ENCODE measurements at regions not wholly inside any gene's neighbourhood (a gene's known extent, or its start where the extent isn't known, plus 50 kb on each side); places are given as distances from the start of the nearest gene placed in this dataset.

- Histone ChIP-seq H3K27me3 (ENCODE audit: control insufficient read depth, insufficient read depth, low read length) (no peaks in the 10 kb centered on the region), H3K27ac (ENCODE audit: insufficient read depth, low read length, poor library complexity, severe bottlenecking) (no peak overlapping the region), H3K9me3 (ENCODE audit: control insufficient read depth in 2 of 2, low read length in 2 of 2) (no peaks in the 10 kb centered on the region), H3K36me3 (ENCODE audit: control insufficient read depth, insufficient read depth, low read length) (no peaks in the 10 kb centered on the region), H3K4me1 (ENCODE audit: control insufficient read depth, insufficient read depth, low read length, poor library complexity, severe bottlenecking) (no peaks in the 10 kb centered on the region), H3K4me3 (ENCODE audit: low read depth, low read length) (no peak overlapping the region)
- Mint-ChIP-seq H3K27ac (no peak overlapping the region), H3K4me3 (no peak overlapping the region), H3K4me1 (no peaks in the 10 kb centered on the region), H3K36me3 (no peaks in the 10 kb centered on the region), H3K27me3 (peaks cover 8% of the 10 kb centered on the region), H3K9me3 (peaks cover 0 to 5% (median 0%) of the 10 kb centered on the region in 7 donors)
- ATAC-seq (ENCODE audit: low read depth in 2 of 2) (no peak), DNase-seq (no peak)
Observed at GRCh38 chr1:29876902-29877301, 640.6 kb downstream of the PTPRU start.

- no peak overlapping the region for H3K27ac Mint-ChIP-seq
- H3K4me3 Mint-ChIP-seq = no peak overlapping the region
- no peaks in the 10 kb centered on the region for H3K27me3 ChIP-seq (ENCODE audit: control insufficient read depth, insufficient read depth, low read length)
- no peak overlapping the region for H3K27ac ChIP-seq (ENCODE audit: insufficient read depth, low read length, poor library complexity, severe bottlenecking)
- ATAC-seq (ENCODE audit: low read depth in 2 of 2) (no peak), DNase-seq (no peak)
- H3K27me3 Mint-ChIP-seq = peaks cover 11% of the 10 kb centered on the region
- no peak overlapping the region for H3K4me3 ChIP-seq (ENCODE audit: low read depth, low read length)
- H3K36me3 ChIP-seq (ENCODE audit: control insufficient read depth, insufficient read depth, low read length) = no peaks in the 10 kb centered on the region
- H3K9me3 Mint-ChIP-seq = peaks cover 0 to 5% (median 0%) of the 10 kb centered on the region in 7 donors
- H3K4me1 Mint-ChIP-seq = no peaks in the 10 kb centered on the region
- H3K36me3 Mint-ChIP-seq = no peaks in the 10 kb centered on the region
- H3K9me3 ChIP-seq (ENCODE audit: control insufficient read depth in 2 of 2, low read length in 2 of 2) = no peaks in the 10 kb centered on the region
- H3K4me1 ChIP-seq (ENCODE audit: control insufficient read depth, insufficient read depth, low read length, poor library complexity, severe bottlenecking) = no peaks in the 10 kb centered on the region
Observed at GRCh38 chr1:29876441-29876840, 640.1 kb downstream of the PTPRU start.

- Mint-ChIP-seq H3K4me3 (no peak overlapping the region), H3K9me3 (peaks cover 0 to 5% (median 0%) of the 10 kb centered on the region in 7 donors), H3K36me3 (no peaks in the 10 kb centered on the region), H3K27me3 (peaks cover 11% of the 10 kb centered on the region), H3K27ac (no peak overlapping the region), H3K4me1 (no peaks in the 10 kb centered on the region)
- Histone ChIP-seq H3K27me3 (ENCODE audit: control insufficient read depth, insufficient read depth, low read length) (no peaks in the 10 kb centered on the region), H3K4me3 (ENCODE audit: low read depth, low read length) (no peak overlapping the region), H3K9me3 (ENCODE audit: control insufficient read depth in 2 of 2, low read length in 2 of 2) (no peaks in the 10 kb centered on the region), H3K36me3 (ENCODE audit: control insufficient read depth, insufficient read depth, low read length) (no peaks in the 10 kb centered on the region), H3K4me1 (ENCODE audit: control insufficient read depth, insufficient read depth, low read length, poor library complexity, severe bottlenecking) (no peaks in the 10 kb centered on the region), H3K27ac (ENCODE audit: insufficient read depth, low read length, poor library complexity, severe bottlenecking) (no peak overlapping the region)
- DNase-seq (no peak), ATAC-seq (ENCODE audit: low read depth in 2 of 2) (no peak)
Observed at GRCh38 chr1:29875557-29876028, 639.3 kb downstream of the PTPRU start.

GRCh38 chr1:29870621-29871020 is 634.3 kb downstream of the PTPRU start:
- peaks cover 0 to 6% (median 2%) of the 10 kb centered on the region in 7 donors for H3K9me3 Mint-ChIP-seq
- H3K4me1 Mint-ChIP-seq = no peaks in the 10 kb centered on the region
- no peak overlapping the region for H3K4me3 ChIP-seq (ENCODE audit: low read depth, low read length)
- no peaks in the 10 kb centered on the region for H3K4me1 ChIP-seq (ENCODE audit: control insufficient read depth, insufficient read depth, low read length, poor library complexity, severe bottlenecking)
- no peaks in the 10 kb centered on the region for H3K36me3 ChIP-seq (ENCODE audit: control insufficient read depth, insufficient read depth, low read length)
- no peaks in the 10 kb centered on the region for H3K27me3 ChIP-seq (ENCODE audit: control insufficient read depth, insufficient read depth, low read length)
- H3K36me3 Mint-ChIP-seq = no peaks in the 10 kb centered on the region
- ATAC-seq (ENCODE audit: low read depth in 2 of 2) = no peak
- H3K9me3 ChIP-seq (ENCODE audit: control insufficient read depth in 2 of 2, low read length in 2 of 2) = peaks cover 0 to 2% of the 10 kb centered on the region in 2 experiments
- no peak overlapping the region for H3K27ac ChIP-seq (ENCODE audit: insufficient read depth, low read length, poor library complexity, severe bottlenecking)
- peaks cover 11% of the 10 kb centered on the region for H3K27me3 Mint-ChIP-seq
- H3K4me3 Mint-ChIP-seq = no peak overlapping the region
- H3K27ac Mint-ChIP-seq = no peak overlapping the region
- no peak for DNase-seq

GRCh38 chr1:29869802-29870201 is 633.5 kb downstream of the PTPRU start:
- no peak overlapping the region for H3K27ac ChIP-seq (ENCODE audit: insufficient read depth, low read length, poor library complexity, severe bottlenecking)
- H3K27me3 Mint-ChIP-seq = peaks cover 8% of the 10 kb centered on the region
- no peaks in the 10 kb centered on the region for H3K4me1 ChIP-seq (ENCODE audit: control insufficient read depth, insufficient read depth, low read length, poor library complexity, severe bottlenecking)
- H3K9me3 ChIP-seq (ENCODE audit: control insufficient read depth in 2 of 2, low read length in 2 of 2) = peaks cover 0 to 2% of the 10 kb centered on the region in 2 experiments
- DNase-seq = no peak
- H3K27me3 ChIP-seq (ENCODE audit: control insufficient read depth, insufficient read depth, low read length) = no peaks in the 10 kb centered on the region
- no peaks in the 10 kb centered on the region for H3K36me3 ChIP-seq (ENCODE audit: control insufficient read depth, insufficient read depth, low read length)
- no peak overlapping the region for H3K4me3 Mint-ChIP-seq
- peaks cover 0 to 6% (median 2%) of the 10 kb centered on the region in 7 donors for H3K9me3 Mint-ChIP-seq
- ATAC-seq (ENCODE audit: low read depth in 2 of 2) = no peak
- no peak overlapping the region for H3K4me3 ChIP-seq (ENCODE audit: low read depth, low read length)
- H3K27ac Mint-ChIP-seq = no peak overlapping the region
- no peaks in the 10 kb centered on the region for H3K36me3 Mint-ChIP-seq
- no peaks in the 10 kb centered on the region for H3K4me1 Mint-ChIP-seq

GRCh38 chr1:29868944-29869343 is 632.6 kb downstream of the PTPRU start:
- peaks cover 0 to 2% of the 10 kb centered on the region in 2 experiments for H3K9me3 ChIP-seq (ENCODE audit: control insufficient read depth in 2 of 2, low read length in 2 of 2)
- no peaks in the 10 kb centered on the region for H3K4me1 Mint-ChIP-seq
- peaks cover 7% of the 10 kb centered on the region for H3K27me3 Mint-ChIP-seq
- no peaks in the 10 kb centered on the region for H3K4me1 ChIP-seq (ENCODE audit: control insufficient read depth, insufficient read depth, low read length, poor library complexity, severe bottlenecking)
- H3K4me3 Mint-ChIP-seq = no peak overlapping the region
- no peak overlapping the region for H3K4me3 ChIP-seq (ENCODE audit: low read depth, low read length)
- H3K36me3 Mint-ChIP-seq = no peaks in the 10 kb centered on the region
- DNase-seq (no peak), ATAC-seq (ENCODE audit: low read depth in 2 of 2) (no peak)
- H3K27me3 ChIP-seq (ENCODE audit: control insufficient read depth, insufficient read depth, low read length) = no peaks in the 10 kb centered on the region
- H3K27ac ChIP-seq (ENCODE audit: insufficient read depth, low read length, poor library complexity, severe bottlenecking) = no peak overlapping the region
- H3K9me3 Mint-ChIP-seq = peaks cover 0 to 6% (median 0%) of the 10 kb centered on the region in 7 donors
- H3K27ac Mint-ChIP-seq = no peak overlapping the region
- H3K36me3 ChIP-seq (ENCODE audit: control insufficient read depth, insufficient read depth, low read length) = no peaks in the 10 kb centered on the region

- H3K4me1 Mint-ChIP-seq = no peaks in the 10 kb centered on the region
- H3K4me3 ChIP-seq (ENCODE audit: low read depth, low read length) = no peak overlapping the region
- H3K9me3 ChIP-seq (ENCODE audit: control insufficient read depth in 2 of 2, low read length in 2 of 2) = peaks cover 0 to 2% of the 10 kb centered on the region in 2 experiments
- H3K27ac ChIP-seq (ENCODE audit: insufficient read depth, low read length, poor library complexity, severe bottlenecking) = no peak overlapping the region
- no peaks in the 10 kb centered on the region for H3K36me3 Mint-ChIP-seq
- no peak for ATAC-seq (ENCODE audit: low read depth in 2 of 2)
- H3K27ac Mint-ChIP-seq = no peak overlapping the region
- H3K4me3 Mint-ChIP-seq = no peak overlapping the region
- H3K27me3 Mint-ChIP-seq = peaks cover 7% of the 10 kb centered on the region
- H3K36me3 ChIP-seq (ENCODE audit: control insufficient read depth, insufficient read depth, low read length) = no peaks in the 10 kb centered on the region
- no peak for DNase-seq
- H3K4me1 ChIP-seq (ENCODE audit: control insufficient read depth, insufficient read depth, low read length, poor library complexity, severe bottlenecking) = no peaks in the 10 kb centered on the region
- H3K27me3 ChIP-seq (ENCODE audit: control insufficient read depth, insufficient read depth, low read length) = no peaks in the 10 kb centered on the region
- H3K9me3 Mint-ChIP-seq = peaks cover 0 to 6% (median 0%) of the 10 kb centered on the region in 7 donors
Observed at GRCh38 chr1:29868096-29868495, 631.8 kb downstream of the PTPRU start.

- H3K36me3 Mint-ChIP-seq = no peaks in the 10 kb centered on the region
- DNase-seq (no peak), ATAC-seq (ENCODE audit: low read depth in 2 of 2) (no peak)
- H3K4me3 Mint-ChIP-seq = no peak overlapping the region
- H3K4me1 ChIP-seq (ENCODE audit: control insufficient read depth, insufficient read depth, low read length, poor library complexity, severe bottlenecking) = no peaks in the 10 kb centered on the region
- no peaks in the 10 kb centered on the region for H3K4me1 Mint-ChIP-seq
- H3K27me3 Mint-ChIP-seq = no peaks in the 10 kb centered on the region
- peaks cover 0 to 16% (median 5%) of the 10 kb centered on the region in 7 donors for H3K9me3 Mint-ChIP-seq
- H3K4me3 ChIP-seq (ENCODE audit: low read depth, low read length) = no peak overlapping the region
- peaks cover 2 to 8% of the 10 kb centered on the region in 2 experiments for H3K9me3 ChIP-seq (ENCODE audit: control insufficient read depth in 2 of 2, low read length in 2 of 2)
- no peak overlapping the region for H3K27ac ChIP-seq (ENCODE audit: insufficient read depth, low read length, poor library complexity, severe bottlenecking)
- H3K27me3 ChIP-seq (ENCODE audit: control insufficient read depth, insufficient read depth, low read length) = no peaks in the 10 kb centered on the region
- H3K36me3 ChIP-seq (ENCODE audit: control insufficient read depth, insufficient read depth, low read length) = no peaks in the 10 kb centered on the region
- no peak overlapping the region for H3K27ac Mint-ChIP-seq
Observed at GRCh38 chr1:29865051-29865450, 628.7 kb downstream of the PTPRU start.
